K562 (cell line): ENCODE measurements at regions not wholly inside any gene's neighbourhood (a gene's known extent, or its start where the extent isn't known, plus 50 kb on each side); places are given as distances from the start of the nearest gene placed in this dataset.
A peak's percentile ranks its signal among the peaks of the same experiment; 100 is the strongest.

ENCODE experiments used
- ATAC-seq: fragments of 200-7000 bp; cut with Tn5 transposase; 3 replicates; pipeline ENCODE4 v1.9.1; 2020; ENCODE audit warnings: moderate library complexity
- BruUV-seq: library from RNA; stranded (reverse); fragments of 400-500 nt; replicated peaks from 2 replicates; lab custom pipeline; 2021; lab: Mats Ljungman, UMichigan
- CTCF ChIA-PET: fragments of 300-600 bp; formaldehyde crosslinking; extraction: SDS; loops from one replicate; lab custom pipeline; 2021; ENCODE audit warnings: low intra/inter-chr PET ratio; lab: Yijun Ruan, JAX
- POLR2A ChIA-PET: fragments of 300-600, 350-650 bp; sonication (Branson Sonifier 250); formaldehyde crosslinking; extraction: SDS; loops from one replicate; lab custom pipeline; 2021; ENCODE audit warnings: antibody characterized with exemption, inconsistent platforms; lab: Yijun Ruan, JAX
- DNase-seq, 4 experiments: peaks; one replicate each; pipeline versions ENCODE4 v3.0.0 to v3.0.0-alpha.2; 2011 to 2018; ENCODE audit warnings: low spot score in 3 of 4, mixed read lengths in 3 of 4; ENCODE audit errors: extremely low read depth in 1 of 4
- FAIRE-seq: peaks from 2 replicates; lab custom pipeline; 2011; peaks lifted over from hg19 to GRCh38; lab: Jason Lieb, UNC
- H2AFZ ChIP-seq: 2 replicates; pipeline ENCODE4 v1.6.0; 2011; ENCODE audit warnings: low read depth, low read length, control low read depth, inconsistent platforms
- H3K27ac ChIP-seq: fragments of 200-600 bp; 3 replicates; pipeline ENCODE4 v1.8.0; 2011; ENCODE audit warnings: low read depth, mild to moderate bottlenecking, control low read depth, inconsistent platforms, low read length, moderate library complexity, mixed read lengths; ENCODE audit errors: extremely low read depth
- H3K27me3 ChIP-seq, 2 experiments: fragments of 300-600 bp in 1 of 2; 2 replicates in 1 of 2; 3 replicates in 1 of 2; pipeline versions ENCODE4 v1.6.0 to v1.8.0; 2011; ENCODE audit warnings: inconsistent platforms in 2 of 2, low read length in 2 of 2, mild to moderate bottlenecking in 1 of 2, mixed read lengths in 1 of 2, moderate library complexity in 1 of 2; ENCODE audit not compliant: control insufficient read depth in 2 of 2, insufficient read depth in 2 of 2
- H3K36me3 ChIP-seq: fragments of 300-600 bp; 3 replicates; pipeline ENCODE4 v1.8.0; 2011; ENCODE audit warnings: mild to moderate bottlenecking, low read length, inconsistent platforms; ENCODE audit not compliant: control insufficient read depth, insufficient read depth
- H3K4me1 ChIP-seq, 2 experiments: fragments of 200-600 bp in 1 of 2; replicated peaks in 1 of 2; 2 replicates in 1 of 2; 3 replicates in 1 of 2; pipeline versions ENCODE4 v1.5.1 to v1.8.0; 2011; ENCODE audit warnings: inconsistent platforms in 2 of 2, low read length in 2 of 2, mild to moderate bottlenecking in 1 of 2, mixed read lengths in 1 of 2, moderate library complexity in 1 of 2; ENCODE audit not compliant: control insufficient read depth in 2 of 2, insufficient read depth in 2 of 2
- H3K4me2 ChIP-seq: 2 replicates; pipeline ENCODE4 v1.6.1; 2011; ENCODE audit warnings: low read length, control low read depth, inconsistent platforms, mixed read lengths; ENCODE audit not compliant: insufficient read depth
- H3K4me3 ChIP-seq: fragments of 200-600 bp; sonication (generic), shearing (Covaris generic); 2 replicates; pipeline ENCODE4 v1.5.1; 2016; ENCODE audit warnings: control low read depth, inconsistent platforms
- H3K79me2 ChIP-seq: fragments of 200-600 bp; 3 replicates; pipeline ENCODE4 v1.8.0; 2011; ENCODE audit warnings: low read length, inconsistent platforms; ENCODE audit not compliant: control insufficient read depth, insufficient read depth
- H3K9ac ChIP-seq, 2 experiments: 2 replicates each; pipeline versions ENCODE4 v1.6.0 to v1.6.1; 2011; ENCODE audit warnings: low read depth in 2 of 2, low read length in 2 of 2, control low read depth in 1 of 2, inconsistent platforms in 1 of 2, mild to moderate bottlenecking in 1 of 2, mixed read lengths in 1 of 2; ENCODE audit not compliant: insufficient read depth in 1 of 2
- H3K9me1 ChIP-seq: one replicate; pipeline ENCODE4 v1.6.0; 2011; ENCODE audit warnings: inconsistent platforms, mild to moderate bottlenecking, low read length, moderate library complexity; ENCODE audit not compliant: control insufficient read depth, insufficient read depth
- H3K9me3 ChIP-seq: replicated peaks from 2 replicates; pipeline ENCODE4 v1.5.1; 2011; ENCODE audit warnings: low read depth, low read length, inconsistent platforms; ENCODE audit not compliant: control insufficient read depth, insufficient read depth
- H4K20me1 ChIP-seq: replicated peaks from 2 replicates; pipeline ENCODE4 v1.6.1; 2011; ENCODE audit warnings: low read length, inconsistent platforms, mixed read lengths; ENCODE audit not compliant: control insufficient read depth, insufficient read depth
- ARID4B ChIP-seq: sonication (generic); formaldehyde crosslinking; IDR thresholded peaks from 2 replicates; pipeline ENCODE4 v1.8.0; 2022; ENCODE audit warnings: mild to moderate bottlenecking, missing genetic modification reagents
- CC2D1A ChIP-seq: fragments of 450-650 bp; IDR thresholded peaks from 2 replicates; pipeline ENCODE4 v1.6.1; 2017; ENCODE audit warnings: mild to moderate bottlenecking
- CXXC5 ChIP-seq: fragments of 250-450 bp; sonication (Bioruptor Pico); IDR thresholded peaks from 2 replicates; pipeline ENCODE4 v1.8.0; 2022; ENCODE audit warnings: inconsistent platforms, mild to moderate bottlenecking, moderate library complexity
- GATAD2B ChIP-seq: fragments of 450-650 bp; IDR thresholded peaks from 2 replicates; pipeline ENCODE4 v1.6.1; 2017; ENCODE audit warnings: mild to moderate bottlenecking, borderline replicate concordance
- NEUROD1 ChIP-seq: fragments of 150-350 bp; IDR thresholded peaks from 2 replicates; pipeline ENCODE4 v1.6.1; 2014; ENCODE audit warnings: borderline replicate concordance, low read length, low read depth; ENCODE audit not compliant: partially characterized antibody
- POLR3G ChIP-seq: IDR thresholded peaks from 2 replicates; pipeline ENCODE4 v1.6.1; 2011; ENCODE audit not compliant: insufficient read length, insufficient replicate concordance; ENCODE audit errors: extremely low read depth
- POU5F1 ChIP-seq: fragments of 150-350 bp; IDR thresholded peaks from 2 replicates; pipeline ENCODE4 v1.6.1; 2014; ENCODE audit warnings: borderline replicate concordance, low read length, low read depth, mild to moderate bottlenecking; ENCODE audit not compliant: partially characterized antibody
- PURB ChIP-seq: sonication (generic); formaldehyde crosslinking; IDR thresholded peaks from 2 replicates; pipeline ENCODE4 v1.9.0; 2021; ENCODE audit warnings: low read depth, mild to moderate bottlenecking, missing genetic modification reagents
- SIN3A ChIP-seq, 2 experiments: fragments of 150-350 bp in 1 of 2; IDR thresholded peaks; 2 replicates each; pipeline ENCODE4 v1.6.1; 2011 to 2016; ENCODE audit warnings: borderline replicate concordance in 2 of 2, low read depth in 2 of 2, low read length in 2 of 2, mild to moderate bottlenecking in 2 of 2, moderate library complexity in 2 of 2; ENCODE audit not compliant: control insufficient read depth in 1 of 2
- TCF7 ChIP-seq: sonication (generic); IDR thresholded peaks from 2 replicates; pipeline ENCODE4 v1.6.1; 2016; ENCODE audit warnings: antibody characterized with exemption, borderline replicate concordance
- VEZF1 ChIP-seq: fragments of 200-800 bp; sonication (Bioruptor generic); IDR thresholded peaks from 2 replicates; pipeline ENCODE4 v1.6.1; 2017; ENCODE audit warnings: missing genetic modification characterization, missing compliant biosample characterization
- ZBTB33 ChIP-seq: sonication (generic); formaldehyde crosslinking; IDR thresholded peaks from 2 replicates; pipeline ENCODE4 v1.8.1; 2023; ENCODE audit warnings: mild to moderate bottlenecking, missing genetic modification reagents
- ZNF316 ChIP-seq: fragments of 450-650 bp; IDR thresholded peaks from 2 replicates; pipeline ENCODE4 v1.6.1; 2016
- ZNF707 ChIP-seq: fragments of 250-450 bp; sonication (Bioruptor Pico); conservative IDR thresholded peaks from 2 replicates; pipeline ENCODE4 v1.8.0; 2022; ENCODE audit warnings: inconsistent platforms, mild to moderate bottlenecking, moderate library complexity
- ZNF77 ChIP-seq: fragments of 250-450 bp; sonication (Bioruptor Pico); IDR thresholded peaks from 2 replicates; pipeline ENCODE4 v1.5.0; 2020
- WGBS: fragments of 100-300 bp; shearing (Covaris generic); methylation state at CpG from one replicate; pipeline ENCODE4 v1.1.6; 2016; ENCODE audit warnings: low coverage, mixed read lengths; ENCODE audit not compliant: insufficient coverage; ENCODE audit errors: missing lambda C conversion rate; 5-methylcytosine and 5-hydroxymethylcytosine counted together
- in situ Hi-C: fragments of 300-500 bp; cut with MboI; formaldehyde crosslinking; loops from 4 replicates; pipeline ENCODE4 v1.15.0; 2018; ENCODE audit warnings: inconsistent platforms, mixed read lengths
- intact Hi-C: fragments of 100-400 bp; cut with micrococcal nuclease; formaldehyde crosslinking; loops from 2 replicates; pipeline ENCODE4 v1.14.2; 2022

- Histone ChIP-seq H3K9me3 (no peaks in the 10 kb centered on the region), H3K36me3 (no peaks in the 10 kb centered on the region), H3K4me1 (peaks cover 8 to 60% of the 10 kb centered on the region in 2 experiments), H4K20me1 (no peaks in the 10 kb centered on the region), H3K27me3 (no peaks in the 10 kb centered on the region), H3K4me3 (no peak overlapping the region), H2AFZ (no peak overlapping the region), H3K79me2 (no peaks in the 10 kb centered on the region), H3K9ac (0 out of 4 replicates have a peak overlapping the region, but pooled peaks of 1 of the 2 experiments have one; percentile 16), H3K4me2 (peak overlapping the region; percentile 58), H3K27ac (peak overlapping the region; percentile 75), H3K9me1 (no peaks in the 10 kb centered on the region)
- BruUV-seq: no TSS peak
- peak; percentile 90 for ATAC-seq
- CTCF ChIA-PET: no interaction called here
- 0% methylated on average over 1 of the region's 1 CpG for WGBS
- peak; percentile 94 for FAIRE-seq
- in situ Hi-C loops: no loop called here
- intact Hi-C loops: loop anchor here (1.0 to 5.0 kb wide), 4 partner anchors 36 to 136 kb away; partner anchors contain the start of gene ANTXR2
- POLR2A ChIA-PET: no interaction called here
- peak; percentile 72 to 92 (median 80) for DNase-seq
- no peak for TF ChIP-seq ARID4B (CRISPR knock-in tag)
- peak; percentile 95 for TF ChIP-seq GATAD2B
- no peak for TF ChIP-seq PURB
- no peak for TF ChIP-seq POLR3G
- TF ChIP-seq CXXC5 (CRISPR knock-in tag): peak; percentile 80
- TF ChIP-seq POU5F1: no peak
- TF ChIP-seq ZNF77 (CRISPR knock-in tag): no peak
- peak; percentile 63 for TF ChIP-seq VEZF1 (CRISPR knock-in tag)
- peak; percentile 77 for TF ChIP-seq NEUROD1
- TF ChIP-seq ZNF316: no peak
- TF ChIP-seq CC2D1A: peak; percentile 97
- TF ChIP-seq SIN3A (IDR thresholded peaks at IDR 0.05; ENCODE audit: borderline replicate concordance in 2 of 2, control insufficient read depth in 1 of 2, low read depth in 2 of 2, low read length in 2 of 2): no peak
- no peak for TF ChIP-seq ZNF707
- peak; percentile 90; the same call in 1 of the 2 replicates for TF ChIP-seq TCF7
- TF ChIP-seq ZBTB33 (CRISPR knock-in tag): 0 out of 2 replicates have a peak, but pooled peaks have one; percentile 19
These were observed 54.0 kb upstream of the PRDM8 start for GRCh38 chr4:80143307-80143679.
